CD14-positive monocyte (primary cell): ENCODE measurements at regions not wholly inside any gene's neighbourhood (a gene's known extent, or its start where the extent isn't known, plus 50 kb on each side); places are given as distances from the start of the nearest gene placed in this dataset.

Experiments used
- DNase-seq, 3 donors: peaks; one replicate each; pipeline ENCODE4 v3.0.0-alpha.2; 2011 to 2022
- H2AFZ ChIP-seq: 2 replicates; pipeline ENCODE4 v1.6.0; 2012; ENCODE audit warnings: mild to moderate bottlenecking, low read depth, low read length, inconsistent platforms; ENCODE audit not compliant: insufficient read depth, poor library complexity, severe bottlenecking
- H3K27ac ChIP-seq, 2 donors: 1 replicate in 1 of 2; 2 replicates in 1 of 2; pipeline ENCODE4 v1.5.1; 2012 to 2013; ENCODE audit warnings: low read length in 2 of 2, control low read depth in 1 of 2, inconsistent platforms in 1 of 2, low read depth in 1 of 2, mild to moderate bottlenecking in 1 of 2
- H3K27me3 ChIP-seq, 2 donors: one replicate each; pipeline versions ENCODE4 v1.6.0 to v1.6.1; 2011 to 2013; ENCODE audit warnings: low read length in 2 of 2; ENCODE audit not compliant: control insufficient read depth in 2 of 2, insufficient read depth in 2 of 2
- H3K36me3 ChIP-seq, 2 donors: replicated peaks in 1 of 2; 1 replicate in 1 of 2; 2 replicates in 1 of 2; pipeline versions ENCODE4 v1.5.1 to v1.6.1; 2012 to 2013; ENCODE audit warnings: low read length in 2 of 2, control low read depth in 1 of 2, inconsistent platforms in 1 of 2, mild to moderate bottlenecking in 1 of 2; ENCODE audit not compliant: insufficient read depth in 2 of 2, control insufficient read depth in 1 of 2
- H3K4me1 ChIP-seq, 2 donors: 1 replicate in 1 of 2; 2 replicates in 1 of 2; pipeline versions ENCODE4 v1.5.1 to v1.6.1; 2012 to 2013; ENCODE audit warnings: low read length in 2 of 2, control low read depth in 1 of 2, inconsistent platforms in 1 of 2, mild to moderate bottlenecking in 1 of 2, moderate library complexity in 1 of 2; ENCODE audit not compliant: insufficient read depth in 2 of 2, control insufficient read depth in 1 of 2
- H3K4me2 ChIP-seq: replicated peaks from 2 replicates; pipeline ENCODE3; 2012; ENCODE audit warnings: low read length, moderate library complexity, mild to moderate bottlenecking; ENCODE audit not compliant: poor library complexity, severe bottlenecking; ENCODE audit errors: extremely low read depth
- H3K4me3 ChIP-seq, 3 experiments: fragments of 200-600 bp in 1 of 3; sonication (generic) in 1 of 3; replicated peaks in 1 of 3; 1 replicate in 2 of 3; 2 replicates in 1 of 3; pipeline ENCODE4 v1.5.1; 2011 to 2013; ENCODE audit warnings: low read length in 3 of 3, mild to moderate bottlenecking in 3 of 3, control low read depth in 2 of 3, low read depth in 2 of 3, inconsistent platforms in 1 of 3, moderate library complexity in 1 of 3
- H3K79me2 ChIP-seq: 2 replicates; pipeline ENCODE4 v1.6.0; 2012; ENCODE audit warnings: mild to moderate bottlenecking, control low read depth, inconsistent platforms, low read length, moderate library complexity; ENCODE audit not compliant: insufficient read depth
- H3K9ac ChIP-seq: 2 replicates; pipeline ENCODE4 v1.6.0; 2017; ENCODE audit warnings: low read length, mild to moderate bottlenecking; ENCODE audit not compliant: insufficient read depth, poor library complexity, severe bottlenecking
- H3K9me3 ChIP-seq, 2 donors: replicated peaks in 1 of 2; 1 replicate in 1 of 2; 2 replicates in 1 of 2; pipeline versions ENCODE4 v1.5.1 to v1.6.1; 2012 to 2013; ENCODE audit warnings: low read length in 2 of 2, control low read depth in 1 of 2; ENCODE audit not compliant: control insufficient read depth in 1 of 2, insufficient read depth in 1 of 2
- H4K20me1 ChIP-seq: 2 replicates; pipeline ENCODE4 v1.6.0; 2012; ENCODE audit warnings: mild to moderate bottlenecking, low read length, control low read depth, moderate library complexity; ENCODE audit not compliant: insufficient read depth
- H3K27ac Mint-ChIP-seq, 7 donors: one replicate each; pipeline ENCODE4 v1.8.0; 2020; ENCODE audit warnings: mild to moderate bottlenecking in 7 of 7, mixed read lengths in 7 of 7, moderate library complexity in 6 of 7, inconsistent platforms in 2 of 7
- H3K27me3 Mint-ChIP-seq, 3 donors: one replicate each; pipeline ENCODE4 v1.8.0; 2021 to 2022; ENCODE audit warnings: low read depth in 3 of 3, mild to moderate bottlenecking in 3 of 3, mixed read lengths in 3 of 3, moderate library complexity in 3 of 3, inconsistent platforms in 1 of 3
- H3K36me3 Mint-ChIP-seq, 2 donors: one replicate each; pipeline ENCODE4 v1.8.0; 2020; ENCODE audit warnings: mixed read lengths in 2 of 2, inconsistent platforms in 1 of 2, mild to moderate bottlenecking in 1 of 2
- H3K4me1 Mint-ChIP-seq: one replicate; pipeline ENCODE4 v1.8.0; 2020; ENCODE audit warnings: mild to moderate bottlenecking, mixed read lengths
- H3K4me3 Mint-ChIP-seq, 2 donors: one replicate each; pipeline ENCODE4 v1.8.0; 2020; ENCODE audit warnings: mild to moderate bottlenecking in 2 of 2, mixed read lengths in 2 of 2, moderate library complexity in 1 of 2
- H3K9me3 Mint-ChIP-seq, 7 donors: one replicate each; pipeline ENCODE4 v1.8.0; 2020 to 2022; ENCODE audit warnings: mixed read lengths in 7 of 7, mild to moderate bottlenecking in 6 of 7, moderate library complexity in 6 of 7, inconsistent platforms in 2 of 7
- WGBS: methylation state at CpG from one replicate; pipeline ENCODE4 v1.1.5; 2013; ENCODE audit warnings: missing lambda C conversion rate; ENCODE audit not compliant: insufficient coverage; 5-methylcytosine and 5-hydroxymethylcytosine counted together
- intact Hi-C, 2 donors: fragments of 100-400 bp; cut with micrococcal nuclease; formaldehyde crosslinking; loops; one replicate each; pipeline versions ENCODE4 v1.15.0 to v1.15.1; 2023
- TF ChIP-seq, protein P1 (sequence below): fragments of 200-600 bp; IDR thresholded peaks from one replicate; pipeline ENCODE4 v1.8.0; 2022; ENCODE audit warnings: antibody characterized with exemption, mild to moderate bottlenecking

DNA sequence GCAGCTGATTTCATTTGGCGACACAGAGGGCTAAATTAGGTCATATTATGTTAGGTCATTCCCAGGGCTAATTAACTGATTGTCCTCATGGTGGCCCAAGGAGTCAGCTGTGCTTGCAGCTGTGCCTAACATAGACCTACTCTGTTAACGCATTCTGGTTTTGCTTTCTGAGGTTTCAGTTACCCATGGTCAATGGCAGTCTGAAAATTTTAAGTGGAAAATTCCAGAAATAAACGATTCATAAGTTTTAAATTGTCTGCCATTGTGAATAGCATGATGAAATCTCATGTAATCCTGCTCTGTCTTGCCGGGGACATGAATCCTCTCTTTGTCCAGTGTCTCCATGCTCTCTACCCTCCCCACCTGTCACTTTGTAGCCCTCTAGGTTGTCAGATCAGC is 168.7 kb downstream of the KCNS3 start:
- H3K4me3 Mint-ChIP-seq: no peak overlapping the region
- Histone ChIP-seq H3K36me3 (no peaks in the 10 kb centered on the region), H3K9ac (no peak overlapping the region), H3K27me3 (no peaks in the 10 kb centered on the region), H4K20me1 (no peaks in the 10 kb centered on the region), H3K4me2 (no peak overlapping the region), H3K4me1 (no peaks in the 10 kb centered on the region), H3K9me3 (no peaks in the 10 kb centered on the region), H3K4me3 (no peak overlapping the region), H3K79me2 (no peaks in the 10 kb centered on the region), H2AFZ (no peak overlapping the region), H3K27ac (no peak overlapping the region)
- H3K36me3 Mint-ChIP-seq: no peaks in the 10 kb centered on the region
- H3K27me3 Mint-ChIP-seq: peaks cover 0 to 4% (median 0%) of the 10 kb centered on the region in 3 donors
- H3K27ac Mint-ChIP-seq: no peak overlapping the region
- peaks cover 0 to 7% (median 0%) of the 10 kb centered on the region in 7 donors for H3K9me3 Mint-ChIP-seq
- TF ChIP-seq, protein P1, sequence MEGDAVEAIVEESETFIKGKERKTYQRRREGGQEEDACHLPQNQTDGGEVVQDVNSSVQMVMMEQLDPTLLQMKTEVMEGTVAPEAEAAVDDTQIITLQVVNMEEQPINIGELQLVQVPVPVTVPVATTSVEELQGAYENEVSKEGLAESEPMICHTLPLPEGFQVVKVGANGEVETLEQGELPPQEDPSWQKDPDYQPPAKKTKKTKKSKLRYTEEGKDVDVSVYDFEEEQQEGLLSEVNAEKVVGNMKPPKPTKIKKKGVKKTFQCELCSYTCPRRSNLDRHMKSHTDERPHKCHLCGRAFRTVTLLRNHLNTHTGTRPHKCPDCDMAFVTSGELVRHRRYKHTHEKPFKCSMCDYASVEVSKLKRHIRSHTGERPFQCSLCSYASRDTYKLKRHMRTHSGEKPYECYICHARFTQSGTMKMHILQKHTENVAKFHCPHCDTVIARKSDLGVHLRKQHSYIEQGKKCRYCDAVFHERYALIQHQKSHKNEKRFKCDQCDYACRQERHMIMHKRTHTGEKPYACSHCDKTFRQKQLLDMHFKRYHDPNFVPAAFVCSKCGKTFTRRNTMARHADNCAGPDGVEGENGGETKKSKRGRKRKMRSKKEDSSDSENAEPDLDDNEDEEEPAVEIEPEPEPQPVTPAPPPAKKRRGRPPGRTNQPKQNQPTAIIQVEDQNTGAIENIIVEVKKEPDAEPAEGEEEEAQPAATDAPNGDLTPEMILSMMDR: no peak
- DNase-seq: no peak
- 93% methylated on average over 2 of the region's 4 CpGs for WGBS
- H3K4me1 Mint-ChIP-seq: no peaks in the 10 kb centered on the region
- intact Hi-C loops: no loop called here

DNA sequence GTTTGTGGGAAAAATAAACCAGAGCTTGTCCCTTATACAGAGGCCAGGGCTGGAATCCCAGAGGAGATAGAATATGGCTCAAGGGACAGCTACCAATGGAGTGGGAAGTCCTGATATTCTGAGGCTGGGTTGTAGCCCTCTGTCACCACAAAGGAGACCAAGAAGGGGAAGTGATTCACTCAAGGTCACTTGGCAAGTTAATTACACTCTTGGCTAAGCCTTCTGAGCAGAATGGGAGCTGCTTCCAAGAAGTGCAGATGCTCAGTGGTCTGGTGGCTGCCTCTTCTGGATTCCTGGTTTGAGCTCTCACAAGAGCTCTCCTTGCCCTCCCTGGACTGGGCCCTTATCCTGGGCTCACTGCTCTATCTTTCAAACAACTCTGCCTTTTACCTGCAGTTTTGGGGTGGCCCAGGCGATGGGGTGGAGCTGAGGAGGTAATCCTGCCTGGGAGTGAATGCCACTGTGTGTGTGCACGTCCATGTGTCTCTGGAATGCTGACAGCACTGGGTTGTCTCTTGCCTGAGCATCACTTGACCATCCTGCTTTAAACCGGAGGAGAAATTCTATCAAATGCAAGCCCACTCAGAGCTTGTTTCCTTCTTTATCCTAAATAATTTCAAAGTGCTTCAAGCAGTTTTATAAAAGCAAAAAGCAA is 168.2 kb downstream of the KCNS3 start:
- no peak for DNase-seq

More for the DNA sequence above, 168.2 kb downstream of the KCNS3 start:
- Mint-ChIP-seq H3K27me3 (peaks cover 2 to 4% (median 2%) of the 10 kb centered on the region in 3 donors), H3K36me3 (no peaks in the 10 kb centered on the region), H3K27ac (no peak overlapping the region), H3K4me3 (no peak overlapping the region), H3K9me3 (peaks cover 0 to 9% (median 4%) of the 10 kb centered on the region in 7 donors), H3K4me1 (no peaks in the 10 kb centered on the region)
- no peaks in the 10 kb centered on the region for H3K9me3 ChIP-seq
- no peaks in the 10 kb centered on the region for H3K27me3 ChIP-seq
- no peaks in the 10 kb centered on the region for H3K4me1 ChIP-seq
- TF ChIP-seq, protein P1: no peak
- H3K9ac ChIP-seq: no peak overlapping the region
- H3K4me2 ChIP-seq: no peak overlapping the region
- WGBS: 65% methylated on average over 3 of the region's 3 CpGs
- no peaks in the 10 kb centered on the region for H3K79me2 ChIP-seq
- no peaks in the 10 kb centered on the region for H4K20me1 ChIP-seq
- H3K36me3 ChIP-seq: no peaks in the 10 kb centered on the region
- intact Hi-C loops: no loop called here
- H3K4me3 ChIP-seq: no peak overlapping the region
- H3K27ac ChIP-seq: no peak overlapping the region
- H2AFZ ChIP-seq: no peak overlapping the region
